A549 (cell line): ENCODE measurements at regions not wholly inside any gene's neighbourhood (a gene's known extent, or its start where the extent isn't known, plus 50 kb on each side); places are given as distances from the start of the nearest gene placed in this dataset.

Source experiments
- CHD2 ChIP-seq: fragments of 150-350 bp; IDR thresholded peaks from 2 replicates; pipeline ENCODE4 v1.6.1; 2014; ENCODE audit warnings: low read length; ENCODE audit not compliant: partially characterized antibody
- CHD4 ChIP-seq: fragments of 200-600 bp; sonication (generic); IDR thresholded peaks from 2 replicates; pipeline ENCODE4 v1.6.1; 2016; ENCODE audit warnings: antibody characterized with exemption, mild to moderate bottlenecking, borderline replicate concordance
- EP300 ChIP-seq, 2 experiments: fragments of >200 bp; sonication (Bioruptor Twin); formaldehyde crosslinking; IDR thresholded peaks; 2 replicates in 1 of 2; 3 replicates in 1 of 2; pipeline ENCODE4 v1.6.1; 2016 to 2017
- NR3C1 ChIP-seq: fragments of >200 bp; sonication (Bioruptor Twin); formaldehyde crosslinking; IDR thresholded peaks from 3 replicates; pipeline ENCODE4 v1.6.1; 2017
- POLR2A ChIP-seq: IDR thresholded peaks from 2 replicates; pipeline ENCODE4 v1.6.1; 2012; ENCODE audit warnings: mild to moderate bottlenecking, low read length
- REST ChIP-seq: fragments of 200-600 bp; sonication (generic); IDR thresholded peaks from 2 replicates; pipeline ENCODE4 v1.6.1; 2016; ENCODE audit warnings: antibody characterized with exemption, mild to moderate bottlenecking, moderate library complexity
- TF ChIP-seq, protein P1 (sequence below): fragments of >200 bp; sonication (Bioruptor Twin); formaldehyde crosslinking; IDR thresholded peaks from 3 replicates; pipeline ENCODE4 v1.5.1; 2016

DNA sequence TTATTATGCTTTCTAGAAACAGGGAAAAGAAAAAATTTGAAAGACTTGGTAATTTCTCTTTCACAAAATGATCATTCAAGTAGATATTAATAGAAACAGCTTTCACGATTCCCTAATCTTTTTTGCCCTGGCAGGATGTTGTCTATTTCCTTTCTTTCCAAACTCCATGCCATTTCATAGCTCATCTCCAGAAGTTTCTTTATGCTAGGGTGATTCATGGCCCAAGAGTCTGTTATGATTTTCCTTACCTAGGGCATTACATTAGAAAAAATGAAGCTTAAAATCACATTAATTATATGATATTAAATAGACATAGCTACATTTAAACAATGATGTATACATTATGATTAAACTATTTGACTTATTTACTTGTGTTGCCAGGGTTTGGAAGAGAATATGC is 762.1 kb downstream of the LTN1 start:
- TF ChIP-seq POLR2A (no peak), CHD4 (no peak), REST (no peak), CHD2 (no peak), NR3C1 (no peak), EP300 (IDR thresholded peaks at IDR 0.05) (no peak)
- TF ChIP-seq, protein P1, sequence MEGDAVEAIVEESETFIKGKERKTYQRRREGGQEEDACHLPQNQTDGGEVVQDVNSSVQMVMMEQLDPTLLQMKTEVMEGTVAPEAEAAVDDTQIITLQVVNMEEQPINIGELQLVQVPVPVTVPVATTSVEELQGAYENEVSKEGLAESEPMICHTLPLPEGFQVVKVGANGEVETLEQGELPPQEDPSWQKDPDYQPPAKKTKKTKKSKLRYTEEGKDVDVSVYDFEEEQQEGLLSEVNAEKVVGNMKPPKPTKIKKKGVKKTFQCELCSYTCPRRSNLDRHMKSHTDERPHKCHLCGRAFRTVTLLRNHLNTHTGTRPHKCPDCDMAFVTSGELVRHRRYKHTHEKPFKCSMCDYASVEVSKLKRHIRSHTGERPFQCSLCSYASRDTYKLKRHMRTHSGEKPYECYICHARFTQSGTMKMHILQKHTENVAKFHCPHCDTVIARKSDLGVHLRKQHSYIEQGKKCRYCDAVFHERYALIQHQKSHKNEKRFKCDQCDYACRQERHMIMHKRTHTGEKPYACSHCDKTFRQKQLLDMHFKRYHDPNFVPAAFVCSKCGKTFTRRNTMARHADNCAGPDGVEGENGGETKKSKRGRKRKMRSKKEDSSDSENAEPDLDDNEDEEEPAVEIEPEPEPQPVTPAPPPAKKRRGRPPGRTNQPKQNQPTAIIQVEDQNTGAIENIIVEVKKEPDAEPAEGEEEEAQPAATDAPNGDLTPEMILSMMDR = no peak
